Right atrium auricular region (tissue), 2 donors: ENCODE measurements at regions not wholly inside any gene's neighbourhood (a gene's known extent, or its start where the extent isn't known, plus 50 kb on each side); places are given as distances from the start of the nearest gene placed in this dataset.

Experiments
- DNase-seq: peaks from one replicate; pipeline ENCODE4 v3.0.0-alpha.2; 2019; ENCODE audit warnings: low spot score
- H3K27ac ChIP-seq, 2 donors: fragments of 200-600 bp; sonication (generic); 1 replicate in 1 of 2; 2 replicates in 1 of 2; pipeline ENCODE4 v1.5.1; 2016 to 2019
- H3K27me3 ChIP-seq, 2 donors: fragments of 200-600 bp; sonication (generic); one replicate each; pipeline versions ENCODE4 v1.5.1 to v1.6.0; 2017 to 2019
- H3K36me3 ChIP-seq: fragments of 200-600 bp; sonication (generic); one replicate; pipeline ENCODE4 v1.5.1; 2016
- H3K4me1 ChIP-seq, 2 donors: fragments of 200-600 bp; sonication (generic); one replicate each; pipeline versions ENCODE4 v1.5.1 to v1.6.0; 2017 to 2019
- H3K4me3 ChIP-seq, 2 donors: fragments of 200-600 bp; sonication (generic); 1 replicate in 1 of 2; 2 replicates in 1 of 2; pipeline ENCODE4 v1.5.1; 2017 to 2019; ENCODE audit warnings: mild to moderate bottlenecking in 1 of 2, moderate library complexity in 1 of 2
- H3K9me3 ChIP-seq, 2 donors: fragments of 200-600 bp; sonication (generic); one replicate each; pipeline ENCODE4 v1.5.1; 2019
- CTCF ChIP-seq, 2 donors: fragments of 200-600 bp; sonication (generic); IDR thresholded peaks; one replicate each; pipeline ENCODE4 v1.5.1; 2019; ENCODE audit warnings: antibody characterized with exemption in 2 of 2

- Histone ChIP-seq H3K9me3 (no peaks in the 10 kb centered on the region), H3K4me3 (no peak overlapping the region), H3K27me3 (no peaks in the 10 kb centered on the region), H3K36me3 (no peaks in the 10 kb centered on the region), H3K4me1 (no peaks in the 10 kb centered on the region), H3K27ac (no peak overlapping the region)
- no peak for TF ChIP-seq CTCF (IDR thresholded peaks at IDR 0.05)
- no peak for DNase-seq
Measured at GRCh38 chr9:31677877-31678276, 706.6 kb upstream of the ACO1 start.

- Histone ChIP-seq H3K36me3 (no peaks in the 10 kb centered on the region), H3K4me1 (no peaks in the 10 kb centered on the region), H3K27me3 (no peaks in the 10 kb centered on the region), H3K9me3 (no peaks in the 10 kb centered on the region), H3K4me3 (no peak overlapping the region), H3K27ac (no peak overlapping the region)
- TF ChIP-seq CTCF (IDR thresholded peaks at IDR 0.05), result no peak
- no peak for DNase-seq
Measured at GRCh38 chr9:31683116-31683515, 701.3 kb upstream of the ACO1 start.

DNA sequence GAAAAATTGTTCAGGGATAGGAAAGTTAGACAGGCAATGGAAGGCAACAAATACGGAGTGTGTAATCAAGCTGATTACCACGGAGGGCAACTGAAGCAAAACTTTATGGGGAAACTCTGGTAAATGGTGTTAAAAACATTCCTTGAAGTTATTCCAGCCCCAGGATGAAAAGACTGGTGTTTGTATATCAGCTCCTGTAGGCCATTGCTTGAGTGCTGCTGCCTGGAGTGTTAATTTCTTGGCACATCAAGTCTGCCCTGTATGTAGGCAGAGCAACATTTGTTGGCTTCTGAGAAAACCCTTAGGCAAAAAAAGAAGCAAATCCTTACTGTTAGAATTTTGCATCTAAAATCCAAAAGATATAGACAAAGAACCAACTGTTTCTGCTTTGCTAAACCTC lies 686.5 kb upstream of the ACO1 start:
- TF ChIP-seq CTCF (IDR thresholded peaks at IDR 0.05), result no peak
- Histone ChIP-seq H3K27me3 (no peaks in the 10 kb centered on the region), H3K4me3 (no peak overlapping the region), H3K4me1 (no peaks in the 10 kb centered on the region), H3K36me3 (no peaks in the 10 kb centered on the region), H3K27ac (no peak overlapping the region), H3K9me3 (no peaks in the 10 kb centered on the region)
- no peak for DNase-seq

DNA sequence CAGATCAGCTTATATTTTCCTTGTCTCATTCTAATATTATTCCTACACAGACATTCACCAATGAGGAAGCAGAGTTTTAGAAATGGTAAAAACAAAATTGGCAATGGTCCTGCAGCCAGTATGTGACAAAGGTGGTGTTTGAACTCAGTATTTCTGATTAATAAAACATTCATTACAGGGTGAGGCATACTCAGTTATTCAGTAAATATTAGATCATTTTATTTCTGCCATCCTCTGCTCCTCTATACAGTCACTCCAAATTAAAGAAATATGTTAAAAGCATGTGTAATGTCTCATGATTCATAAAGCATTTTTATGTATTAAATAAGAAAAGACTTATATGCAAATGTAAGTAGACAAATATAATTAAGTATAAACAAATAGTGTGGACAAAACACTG lies 684.6 kb upstream of the ACO1 start:
- Histone ChIP-seq H3K4me1 (no peaks in the 10 kb centered on the region), H3K4me3 (no peak overlapping the region), H3K36me3 (no peaks in the 10 kb centered on the region), H3K9me3 (no peaks in the 10 kb centered on the region), H3K27me3 (no peaks in the 10 kb centered on the region), H3K27ac (no peak overlapping the region)
- no peak for DNase-seq
- TF ChIP-seq CTCF (IDR thresholded peaks at IDR 0.05), result no peak

- Histone ChIP-seq H3K4me1 (no peaks in the 10 kb centered on the region), H3K9me3 (no peaks in the 10 kb centered on the region), H3K4me3 (no peak overlapping the region), H3K27me3 (no peaks in the 10 kb centered on the region), H3K36me3 (no peaks in the 10 kb centered on the region), H3K27ac (no peak overlapping the region)
- no peak for TF ChIP-seq CTCF (IDR thresholded peaks at IDR 0.05)
- no peak for DNase-seq
Measured at GRCh38 chr9:31700252-31701045, 684.0 kb upstream of the ACO1 start.

- Histone ChIP-seq H3K36me3 (no peaks in the 10 kb centered on the region), H3K27me3 (no peaks in the 10 kb centered on the region), H3K27ac (no peak overlapping the region), H3K4me3 (no peak overlapping the region), H3K4me1 (no peaks in the 10 kb centered on the region), H3K9me3 (no peaks in the 10 kb centered on the region)
- no peak for TF ChIP-seq CTCF (IDR thresholded peaks at IDR 0.05)
- DNase-seq, result no peak
Measured at GRCh38 chr9:31702957-31703356, 681.5 kb upstream of the ACO1 start.
